Heart right ventricle (tissue), 16 donors: ENCODE measurements at regions not wholly inside any gene's neighbourhood (a gene's known extent, or its start where the extent isn't known, plus 50 kb on each side); places are given as distances from the start of the nearest gene placed in this dataset.
"Not testable (repeated sequence)": the region's sequence is repeated elsewhere in the genome, so short reads cannot be mapped to it uniquely, and the experiment has no call there.

Experiments used
- ATAC-seq, 8 donors: fragments of 200-7000 bp; cut with Tn5 transposase; one replicate each; pipeline ENCODE4 v1.9.1; 2020; ENCODE audit warnings: mild to moderate bottlenecking in 8 of 8, moderate library complexity in 8 of 8, moderate number of reproducible peaks in 1 of 8
- DNase-seq, 2 donors: peaks; one replicate each; pipeline ENCODE4 v3.0.0-alpha.2; 2020
- H3K27ac ChIP-seq, 10 donors: fragments of 200-600 bp; sonication (generic) in 2 of 10; one replicate each; pipeline versions ENCODE4 v1.5.0 to v1.8.0; 2020 to 2022; ENCODE audit warnings: mild to moderate bottlenecking in 3 of 10
- H3K27me3 ChIP-seq, 7 donors: fragments of 200-600 bp; one replicate each; pipeline ENCODE4 v1.8.0; 2021 to 2022; ENCODE audit warnings: mild to moderate bottlenecking in 2 of 7
- H3K36me3 ChIP-seq, 9 donors: fragments of 200-600 bp; sonication (generic) in 1 of 9; one replicate each; pipeline versions ENCODE4 v1.5.0 to v1.8.0; 2020 to 2022; ENCODE audit warnings: mild to moderate bottlenecking in 2 of 9
- H3K4me1 ChIP-seq, 9 donors: fragments of 200-600 bp; sonication (generic) in 1 of 9; one replicate each; pipeline versions ENCODE4 v1.5.0 to v1.8.0; 2020 to 2022; ENCODE audit warnings: mild to moderate bottlenecking in 4 of 9
- H3K4me3 ChIP-seq, 10 donors: fragments of 200-600 bp; sonication (generic) in 2 of 10; one replicate each; pipeline versions ENCODE4 v1.5.0 to v1.8.0; 2020 to 2022; ENCODE audit warnings: mild to moderate bottlenecking in 7 of 10, moderate library complexity in 2 of 10
- H3K9me3 ChIP-seq, 11 donors: fragments of 200-600 bp in 10 of 11; sonication (generic) in 2 of 11; one replicate each; pipeline versions ENCODE4 v1.5.0 to v1.8.0; 2013 to 2022; ENCODE audit warnings: mild to moderate bottlenecking in 2 of 11, control low read depth in 1 of 11, moderate library complexity in 1 of 11
- WGBS, 2 donors: extraction: QIAGEN DNeasy Blood & Tissue Kit; methylation state at CpG; one replicate each; pipeline ENCODE4 v1.1.7; 2013; ENCODE audit warnings: inconsistent platforms in 1 of 2; 5-methylcytosine and 5-hydroxymethylcytosine counted together
- intact Hi-C, 10 donors: fragments of 100-400 bp; cut with DNase I; formaldehyde crosslinking; loops; one replicate each; pipeline versions ENCODE4 v1.11.1 to v1.14.2; 2022
- TF ChIP-seq, protein P1 (sequence below), 9 donors: fragments of 200-600 bp; sonication (generic) in 2 of 9; IDR thresholded peaks; one replicate each; pipeline versions ENCODE4 v1.5.0 to v1.8.0; 2021 to 2022; ENCODE audit warnings: antibody characterized with exemption in 9 of 9, mild to moderate bottlenecking in 5 of 9, moderate library complexity in 1 of 9
- donor health status: Arrhythmogenic right ventricular cardiomyopathy.
- donor health status: ischemic (EF 13 %, LVEDD 7.1; RV severe dilation, severe dysfunction).
- donor health status: healthy with polysubstance abuse.
- donor health status: DM: no; HTN: yes; CAD: no.
- donor health status: DM: no; HTN: no; CAD: no.
- donor health status: ischemic (EF 25% LVEDD 6.9; RV normal size, moderate dysfunction).
- donor health status: ischemic (EF 25% LVEDD 5.7; RV mildly dilated, moderate dysfunction).
- donor health status: healthy.
- donor health status: DM: yes; HTN: yes; CAD: no.
- donor health status: Ischemic cardiomyopathy.
- donor health status: ischemic (EF 35%, LVEDD 5.7; RV mildly dilated, moderate dysfunction).
- donor health status: nonischemic (EF 11% LVEDD 7.7; RV severe dilation, severe dysfunction).
- donor health status: DM: yes; HTN: yes; CAD: no.
- donor health status: PGD.
- donor health status: ischemic (EF 29% LVEDD 5.4; RV normal size, mild dysfunction).
- donor health status: nonischemic (EF 23%, LVEDD 6.1; RV moderate dilation, normal function).

DNA sequence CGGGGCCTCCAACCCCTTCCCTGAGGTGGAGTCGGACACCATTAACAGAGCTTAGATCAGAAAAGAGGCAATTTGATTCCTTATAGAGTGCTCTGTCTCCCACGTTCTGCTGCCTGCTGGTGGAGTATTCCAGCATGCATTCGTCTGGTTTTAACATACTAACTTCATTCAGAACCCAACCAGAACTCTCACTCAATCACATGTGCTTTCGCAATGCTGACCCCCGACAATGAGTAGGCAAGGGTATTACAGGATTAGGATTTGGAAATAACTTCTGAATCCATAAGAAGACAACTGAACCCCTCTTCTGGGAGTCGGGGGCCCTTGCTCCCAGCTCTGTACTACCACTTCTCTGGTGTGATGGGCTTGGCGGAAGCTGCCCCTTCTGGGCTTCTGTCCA, 55.7 kb upstream of the HABP2 start:
- no peak for ATAC-seq
- no peak overlapping the region for H3K27ac ChIP-seq
- H3K36me3 ChIP-seq: no peaks in the 10 kb centered on the region
- intact Hi-C loops: no loop called here
- no peak overlapping the region for H3K4me3 ChIP-seq
- TF ChIP-seq, protein P1, sequence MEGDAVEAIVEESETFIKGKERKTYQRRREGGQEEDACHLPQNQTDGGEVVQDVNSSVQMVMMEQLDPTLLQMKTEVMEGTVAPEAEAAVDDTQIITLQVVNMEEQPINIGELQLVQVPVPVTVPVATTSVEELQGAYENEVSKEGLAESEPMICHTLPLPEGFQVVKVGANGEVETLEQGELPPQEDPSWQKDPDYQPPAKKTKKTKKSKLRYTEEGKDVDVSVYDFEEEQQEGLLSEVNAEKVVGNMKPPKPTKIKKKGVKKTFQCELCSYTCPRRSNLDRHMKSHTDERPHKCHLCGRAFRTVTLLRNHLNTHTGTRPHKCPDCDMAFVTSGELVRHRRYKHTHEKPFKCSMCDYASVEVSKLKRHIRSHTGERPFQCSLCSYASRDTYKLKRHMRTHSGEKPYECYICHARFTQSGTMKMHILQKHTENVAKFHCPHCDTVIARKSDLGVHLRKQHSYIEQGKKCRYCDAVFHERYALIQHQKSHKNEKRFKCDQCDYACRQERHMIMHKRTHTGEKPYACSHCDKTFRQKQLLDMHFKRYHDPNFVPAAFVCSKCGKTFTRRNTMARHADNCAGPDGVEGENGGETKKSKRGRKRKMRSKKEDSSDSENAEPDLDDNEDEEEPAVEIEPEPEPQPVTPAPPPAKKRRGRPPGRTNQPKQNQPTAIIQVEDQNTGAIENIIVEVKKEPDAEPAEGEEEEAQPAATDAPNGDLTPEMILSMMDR (IDR thresholded peaks at IDR 0.05): no peak
- no peak for DNase-seq
- peaks cover 0 to 33% (median 0%) of the 10 kb centered on the region in 9 donors for H3K4me1 ChIP-seq
- peaks cover 0 to 4% (median 0%) of the 10 kb centered on the region in 11 donors for H3K9me3 ChIP-seq
- H3K27me3 ChIP-seq: peaks cover 0 to 8% (median 0%) of the 10 kb centered on the region in 7 donors
- WGBS, 2 donors: 76 to 79% methylated on average over 8 of the region's 8 CpGs

DNA sequence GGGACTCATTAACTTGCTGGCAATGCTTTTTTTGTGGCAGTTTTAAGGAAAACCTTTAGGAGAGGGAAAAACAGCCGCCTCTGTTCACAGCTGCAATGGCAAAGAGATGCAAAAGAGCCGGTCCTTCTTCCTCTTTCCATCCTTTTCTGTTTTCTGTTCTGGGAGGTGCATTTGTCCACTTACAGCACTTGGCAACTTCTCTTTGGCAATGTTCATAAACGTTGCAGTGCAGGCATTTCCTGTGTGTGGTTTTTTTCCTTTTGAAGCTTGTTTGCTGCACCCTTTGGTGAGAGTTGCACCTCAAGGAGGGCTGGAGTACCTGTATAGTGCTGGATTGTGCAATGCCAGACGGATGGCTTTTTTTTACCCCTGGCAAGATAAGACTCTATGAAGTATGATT, 53.9 kb upstream of the HABP2 start:
- ATAC-seq (peak in 1 of 8 donors; percentile 17), DNase-seq (no peak)
- Histone ChIP-seq H3K4me1 (peaks cover 0 to 37% (median 0%) of the 10 kb centered on the region in 9 donors), H3K9me3 (peaks cover 0 to 4% (median 0%) of the 10 kb centered on the region in 11 donors), H3K4me3 (no peak overlapping the region), H3K27me3 (peaks cover 0 to 8% (median 0%) of the 10 kb centered on the region in 7 donors), H3K36me3 (no peaks in the 10 kb centered on the region), H3K27ac (no peak overlapping the region)
- intact Hi-C loops: no loop called here
- TF ChIP-seq, protein P1 (IDR thresholded peaks at IDR 0.05): no peak
- 39 to 45% methylated on average over 4 of the region's 4 CpGs for WGBS, 2 donors

DNA sequence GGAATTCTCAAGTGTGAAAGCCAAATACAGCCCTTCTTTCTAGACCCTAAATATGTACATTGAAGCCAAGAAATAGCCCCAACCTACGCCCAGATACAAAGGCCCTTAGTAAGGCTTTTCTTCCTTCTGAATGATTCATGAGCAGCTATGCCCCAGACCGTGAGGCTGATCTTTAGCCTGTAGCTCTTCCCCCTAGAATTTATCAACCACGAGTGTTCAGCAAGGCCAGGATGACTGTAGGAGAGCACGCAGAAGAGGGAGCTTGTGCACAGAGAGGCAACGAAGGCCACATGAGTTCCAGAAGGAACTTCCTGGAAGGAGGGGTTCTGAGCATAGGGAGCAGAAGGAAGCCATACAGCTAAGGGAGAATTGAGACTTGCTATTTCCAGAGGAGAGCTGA, 53.0 kb upstream of the HABP2 start:
- Histone ChIP-seq H3K4me1 (peaks cover 0 to 37% (median 0%) of the 10 kb centered on the region in 9 donors), H3K27ac (no peak overlapping the region), H3K36me3 (no peaks in the 10 kb centered on the region), H3K9me3 (peaks cover 0 to 4% (median 0%) of the 10 kb centered on the region in 11 donors), H3K27me3 (peaks cover 0 to 6% (median 0%) of the 10 kb centered on the region in 7 donors), H3K4me3 (no peak overlapping the region)
- whole genome bisulfite sequencing, 2 donors: 80 to 81% methylated on average over 5 of the region's 5 CpGs
- intact Hi-C loops: no loop called here
- ATAC-seq: no peak
- no peak for DNase-seq
- TF ChIP-seq, protein P1 (IDR thresholded peaks at IDR 0.05): no peak

GRCh38 chr10:113501031-113501430, 51.8 kb upstream of the HABP2 start:
- intact Hi-C loops, H3K27me3 ChIP-seq, H3K36me3 ChIP-seq, ATAC-seq, DNase-seq, H3K9me3 ChIP-seq, H3K4me3 ChIP-seq, H3K27ac ChIP-seq: not testable (repeated sequence)
- 91 to 92% methylated on average over 6 of the region's 6 CpGs for WGBS, 2 donors
- peaks cover 0 to 34% (median 0%) of the 10 kb centered on the region in 9 donors for H3K4me1 ChIP-seq
